ENCODE measurements at regions not wholly inside any gene's neighbourhood (a gene's known extent, or its start where the extent isn't known, plus 50 kb on each side); places are given as distances from the start of the nearest gene placed in this dataset.

GRCh38 chr7:50209461-50210135 is 94.9 kb upstream of the IKZF1 start:
- no TSS peak for BruUV-seq (replicated peaks)
- WGBS (ENCODE audit: low lambda C conversion rate) = 0% methylated on average over 4 of the region's 5 CpGs

GRCh38 chr7:50208378-50208982 is 96.0 kb upstream of the IKZF1 start:
- H3K27me3 ChIP-seq (ENCODE audit: control insufficient read depth in 1 of 2, insufficient read depth in 2 of 2, low read length in 2 of 2) = peaks cover 0 to 12% of the 10 kb centered on the region in 2 experiments; a peak in 2 of 5 replicates
- in situ Hi-C loops (cut with HindIII; ENCODE audit: extremely low pct_ligation_motif_present, low pct_unique_long_range_greater_than_20kb) = loop anchor here (10.0 kb wide), 2 partner anchors 206 to 456 kb away; no protein-coding TSS in a partner anchor
- TF ChIP-seq ZC3H4 (CRISPR knock-in tag; IDR thresholded peaks at IDR 0.05; ENCODE audit: borderline replicate concordance) (no peak), CHD4 (IDR thresholded peaks at IDR 0.05; ENCODE audit: borderline replicate concordance, low read length) (no peak), ZNF740 (CRISPR knock-in tag; IDR thresholded peaks at IDR 0.05) (no peak), GMEB1 (CRISPR knock-in tag; IDR thresholded peaks at IDR 0.05; ENCODE audit: borderline replicate concordance) (no peak), ZNF441 (CRISPR knock-in tag; IDR thresholded peaks at IDR 0.05; ENCODE audit: borderline replicate concordance) (no peak), HNF1A (IDR thresholded peaks at IDR 0.05; ENCODE audit: low read depth) (no peak), HNF1A (CRISPR knock-in tag; IDR thresholded peaks at IDR 0.05; ENCODE audit: borderline replicate concordance) (no peak)

More at GRCh38 chr7:50209461-50210135, 94.9 kb upstream of the IKZF1 start:
- CTCF ChIA-PET (ENCODE audit: low intra/inter-chr PET ratio, low total read pairs) = no interaction called here
- ATAC-seq = no peak
- H3K79me2 ChIP-seq (ENCODE audit: insufficient read depth, low read length) = no peaks in the 10 kb centered on the region
- H3K27me3 ChIP-seq (ENCODE audit: control insufficient read depth in 1 of 2, insufficient read depth in 2 of 2, low read length in 2 of 2) = peaks cover 1 to 15% of the 10 kb centered on the region in 2 experiments; a peak in 2 of 5 replicates
- FAIRE-seq = no peak
- no peaks in the 10 kb centered on the region for H4K20me1 ChIP-seq (ENCODE audit: insufficient read depth, low read length)
- no peak overlapping the region for H2AFZ ChIP-seq (ENCODE audit: low read length)
- TF ChIP-seq SOX13 (IDR thresholded peaks at IDR 0.05) = no peak
- TF ChIP-seq SOX13 (CRISPR knock-in tag; conservative IDR thresholded peaks at IDR 0.05 in 1 of 2, IDR thresholded peaks at IDR 0.05 in 1 of 2) = no peak
- TF ChIP-seq SSRP1 (CRISPR knock-in tag; IDR thresholded peaks at IDR 0.05) = no peak
- TF ChIP-seq PAF1 (CRISPR knock-in tag; IDR thresholded peaks at IDR 0.05) = no peak
- TF ChIP-seq ZNF747 (CRISPR knock-in tag; IDR thresholded peaks at IDR 0.05; ENCODE audit: borderline replicate concordance) = no peak
- TF ChIP-seq HMGA1 (CRISPR knock-in tag; conservative IDR thresholded peaks at IDR 0.05) = no peak
- no peak for DNase-seq (ENCODE audit: low spot score)
- no peaks in the 10 kb centered on the region for H3K9me3 ChIP-seq (ENCODE audit: low read length)
- in situ Hi-C loops (cut with HindIII; ENCODE audit: extremely low pct_ligation_motif_present, low pct_unique_long_range_greater_than_20kb) = loop anchor here (10.0 kb wide), 2 partner anchors 205 to 455 kb away; no protein-coding TSS in a partner anchor
- H3K4me1 ChIP-seq (ENCODE audit: insufficient read depth, low read length) = no peaks in the 10 kb centered on the region
- H3K9ac ChIP-seq (ENCODE audit: insufficient read depth, low read depth, low read length) = no peak overlapping the region
- POLR2A ChIA-PET = no interaction called here
- intact Hi-C loops (cut with micrococcal nuclease; ENCODE audit: unreplicated experiment) = no loop called here
- H3K4me3 ChIP-seq (replicated peaks in 1 of 3; ENCODE audit: insufficient read depth in 1 of 3, low read depth in 2 of 3, low read length in 3 of 3) = no peak overlapping the region
- H3K4me2 ChIP-seq (ENCODE audit: low read depth, low read length) = no peak overlapping the region
- no peak overlapping the region for H3K27ac ChIP-seq (ENCODE audit: extremely low read length, insufficient read depth, low read length)
- no peaks in the 10 kb centered on the region for H3K36me3 ChIP-seq (replicated peaks in 1 of 2; ENCODE audit: control insufficient read depth in 1 of 2, insufficient read depth in 2 of 2, low read length in 2 of 2)

More at GRCh38 chr7:50208378-50208982, 96.0 kb upstream of the IKZF1 start:
- Histone ChIP-seq H4K20me1 (ENCODE audit: insufficient read depth, low read length) (no peaks in the 10 kb centered on the region), H3K4me1 (ENCODE audit: insufficient read depth, low read length) (0 out of 2 replicates have a peak, but pooled peaks cover 1% of the 10 kb centered on the region), H3K36me3 (replicated peaks in 1 of 2; ENCODE audit: control insufficient read depth in 1 of 2, insufficient read depth in 2 of 2, low read length in 2 of 2) (no peaks in the 10 kb centered on the region), H3K79me2 (ENCODE audit: insufficient read depth, low read length) (no peaks in the 10 kb centered on the region), H3K27ac (ENCODE audit: extremely low read length, insufficient read depth, low read length) (no peak overlapping the region), H3K9me3 (ENCODE audit: low read length) (no peaks in the 10 kb centered on the region), H2AFZ (ENCODE audit: low read length) (no peak overlapping the region), H3K4me3 (replicated peaks in 1 of 3; ENCODE audit: insufficient read depth in 1 of 3, low read depth in 2 of 3, low read length in 3 of 3) (no peak overlapping the region), H3K9ac (ENCODE audit: insufficient read depth, low read depth, low read length) (no peak overlapping the region), H3K4me2 (ENCODE audit: low read depth, low read length) (no peak overlapping the region)
- DNase-seq (ENCODE audit: low spot score) = no peak
- ChIA-PET CTCF (ENCODE audit: low intra/inter-chr PET ratio, low total read pairs) (no interaction called here), POLR2A (no interaction called here)
- BruUV-seq (replicated peaks) = no TSS peak
- ATAC-seq = no peak
- WGBS (ENCODE audit: low lambda C conversion rate) = 3% methylated on average over 5 of the region's 5 CpGs
- FAIRE-seq = no peak
- intact Hi-C loops (cut with micrococcal nuclease; ENCODE audit: unreplicated experiment) = no loop called here
